A549 (cell line): ENCODE measurements at regions not wholly inside any gene's neighbourhood (a gene's known extent, or its start where the extent isn't known, plus 50 kb on each side); places are given as distances from the start of the nearest gene placed in this dataset.

ENCODE experiments used
- CTCF ChIP-seq: fragments of >200 bp; sonication (Bioruptor Twin); formaldehyde crosslinking; IDR thresholded peaks from 3 replicates; pipeline ENCODE4 v1.5.1; 2016
- ESRRA ChIP-seq: fragments of 150-350 bp; IDR thresholded peaks from 2 replicates; pipeline ENCODE4 v1.6.1; 2014; ENCODE audit warnings: mild to moderate bottlenecking, low read length, borderline replicate concordance
- HOXA7 ChIP-seq: fragments of 250-450 bp; sonication (Bioruptor Pico); IDR thresholded peaks from 2 replicates; pipeline ENCODE4 v1.5.0; 2020; ENCODE audit warnings: mild to moderate bottlenecking, moderate library complexity
- JUN ChIP-seq, 2 experiments: fragments of >200 bp; sonication (Bioruptor Twin); formaldehyde crosslinking; IDR thresholded peaks; 2 replicates in 1 of 2; 3 replicates in 1 of 2; pipeline ENCODE4 v1.6.1; 2016 to 2017
- JUNB ChIP-seq: fragments of >200 bp; sonication (Bioruptor Twin); formaldehyde crosslinking; IDR thresholded peaks from 2 replicates; pipeline ENCODE4 v1.6.1; 2016
- MAX ChIP-seq: IDR thresholded peaks from 2 replicates; pipeline ENCODE4 v1.6.1; 2012
- MYC ChIP-seq: IDR thresholded peaks from 2 replicates; pipeline ENCODE4 v1.6.1; 2012; ENCODE audit warnings: mild to moderate bottlenecking, inconsistent platforms, low read length, improper control_type of control experiment, borderline replicate concordance
- SREBF2 ChIP-seq: fragments of 450-650 bp; IDR thresholded peaks from 2 replicates; pipeline ENCODE4 v1.6.1; 2014; ENCODE audit warnings: mild to moderate bottlenecking, moderate library complexity
- ZSCAN20 ChIP-seq: fragments of 250-450 bp; sonication (Bioruptor Pico); IDR thresholded peaks from 2 replicates; pipeline ENCODE4 v1.8.0; 2022; ENCODE audit warnings: mild to moderate bottlenecking, moderate library complexity
- TF ChIP-seq, protein P1 (sequence below): fragments of 150-350 bp; IDR thresholded peaks from 2 replicates; pipeline ENCODE4 v1.6.1; 2014; ENCODE audit warnings: low read depth, mild to moderate bottlenecking, low read length

DNA sequence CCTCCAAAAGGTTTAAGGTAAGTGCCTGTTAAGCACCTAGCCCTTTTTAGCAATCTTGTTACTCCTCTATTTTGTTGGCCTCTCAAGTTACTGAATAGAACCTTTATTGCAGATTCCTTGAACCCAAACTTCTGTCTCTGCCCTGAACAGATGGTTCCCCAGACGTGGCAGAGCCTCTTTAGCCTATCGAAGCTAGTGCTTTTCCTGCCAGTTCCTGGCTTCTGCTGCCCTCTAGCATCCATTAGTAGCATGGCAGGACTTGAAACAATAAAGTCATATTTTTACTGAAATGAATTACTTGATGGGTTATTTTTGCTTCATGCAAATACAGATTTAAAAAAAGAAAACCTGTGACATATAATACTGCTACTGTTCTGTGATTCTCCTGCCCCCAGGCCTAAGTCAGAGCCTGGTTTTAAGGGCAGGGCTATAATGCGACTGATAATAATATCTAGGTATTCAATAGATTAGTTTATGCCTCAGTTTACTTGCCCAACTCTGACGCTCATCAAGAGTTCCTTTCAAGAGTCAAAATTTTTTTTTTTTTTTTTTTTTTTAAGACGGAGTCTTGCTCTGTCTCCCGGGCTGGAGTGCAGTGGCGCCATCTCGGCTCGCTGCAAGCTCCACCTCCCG is 84.3 kb upstream of the PHF14 start:
- TF ChIP-seq CTCF, result peak; percentile 76
- no peak for TF ChIP-seq HOXA7 (CRISPR knock-in tag)
- no peak for TF ChIP-seq JUN (IDR thresholded peaks at IDR 0.05)
- TF ChIP-seq ZSCAN20 (CRISPR knock-in tag), result no peak
- TF ChIP-seq MYC, result no peak
- no peak for TF ChIP-seq JUNB
- TF ChIP-seq MAX, result no peak
- TF ChIP-seq SREBF2, result no peak
- TF ChIP-seq, protein P1, sequence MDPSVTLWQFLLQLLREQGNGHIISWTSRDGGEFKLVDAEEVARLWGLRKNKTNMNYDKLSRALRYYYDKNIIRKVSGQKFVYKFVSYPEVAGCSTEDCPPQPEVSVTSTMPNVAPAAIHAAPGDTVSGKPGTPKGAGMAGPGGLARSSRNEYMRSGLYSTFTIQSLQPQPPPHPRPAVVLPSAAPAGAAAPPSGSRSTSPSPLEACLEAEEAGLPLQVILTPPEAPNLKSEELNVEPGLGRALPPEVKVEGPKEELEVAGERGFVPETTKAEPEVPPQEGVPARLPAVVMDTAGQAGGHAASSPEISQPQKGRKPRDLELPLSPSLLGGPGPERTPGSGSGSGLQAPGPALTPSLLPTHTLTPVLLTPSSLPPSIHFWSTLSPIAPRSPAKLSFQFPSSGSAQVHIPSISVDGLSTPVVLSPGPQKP, result no peak
- no peak for TF ChIP-seq ESRRA
